A673 (cell line): ENCODE measurements at regions not wholly inside any gene's neighbourhood (a gene's known extent, or its start where the extent isn't known, plus 50 kb on each side); places are given as distances from the start of the nearest gene placed in this dataset.

Experiments
- BruUV-seq: library from RNA; stranded (reverse); fragments of 400-500 nt; replicated peaks from 2 replicates; lab custom pipeline; 2021; lab: Mats Ljungman, UMichigan
- CTCF ChIA-PET: fragments of 300-600 bp; sonication (Branson Sonifier 250); formaldehyde crosslinking; loops from one replicate; lab custom pipeline; 2022; ENCODE audit warnings: antibody characterized with exemption; lab: Charles Lee
- POLR2A ChIA-PET: fragments of 300-600 bp; sonication (Branson Sonifier 250); formaldehyde crosslinking; loops from one replicate; lab custom pipeline; 2022; ENCODE audit warnings: antibody characterized with exemption; ENCODE audit not compliant: low non-redundant PET; lab: Charles Lee
- DNase-seq: peaks from one replicate; pipeline ENCODE4 v3.0.0-alpha.2; 2015; ENCODE audit warnings: low spot score
- H3K27ac ChIP-seq: fragments of 200-600 bp; sonication (generic); 2 replicates; pipeline ENCODE4 v1.5.1; 2016; ENCODE audit warnings: mixed run types, low read depth, mild to moderate bottlenecking, mixed read lengths, antibody characterized with exemption, low read length; ENCODE audit not compliant: poor library complexity, severe bottlenecking
- H3K27me3 ChIP-seq: fragments of 200-600 bp; sonication (generic); replicated peaks from 2 replicates; pipeline ENCODE4 v1.6.1; 2017; ENCODE audit warnings: mixed run types, low read depth, mild to moderate bottlenecking, mixed read lengths, antibody characterized with exemption, low read length; ENCODE audit not compliant: insufficient read depth, poor library complexity
- H3K36me3 ChIP-seq: fragments of 200-600 bp; sonication (generic); 2 replicates; pipeline ENCODE4 v1.6.1; 2016; ENCODE audit warnings: mixed run types, mild to moderate bottlenecking, mixed read lengths, antibody characterized with exemption, low read length; ENCODE audit not compliant: insufficient read depth, poor library complexity, severe bottlenecking
- H3K4me1 ChIP-seq: fragments of 200-600 bp; sonication (generic); 2 replicates; pipeline ENCODE4 v1.6.1; 2017; ENCODE audit warnings: mixed run types, mild to moderate bottlenecking, mixed read lengths, antibody characterized with exemption, low read length; ENCODE audit not compliant: insufficient read depth, poor library complexity, severe bottlenecking
- H3K4me3 ChIP-seq: fragments of 200-600 bp; sonication (generic); 2 replicates; pipeline ENCODE4 v1.5.1; 2016; ENCODE audit warnings: low read depth, mixed run types, mild to moderate bottlenecking, mixed read lengths, low read length; ENCODE audit not compliant: poor library complexity, severe bottlenecking
- H3K9me3 ChIP-seq: fragments of 200-600 bp; sonication (generic); 2 replicates; pipeline ENCODE4 v1.6.1; 2016; ENCODE audit warnings: mixed run types, low read depth, mild to moderate bottlenecking, mixed read lengths, antibody characterized with exemption, low read length; ENCODE audit not compliant: poor library complexity, severe bottlenecking
- EZH2 ChIP-seq: fragments of 200-600 bp; sonication (generic); IDR thresholded peaks from 2 replicates; pipeline ENCODE4 v1.6.1; 2017; ENCODE audit warnings: borderline replicate concordance, low read depth, mild to moderate bottlenecking, mixed read lengths, antibody characterized with exemption, low read length; ENCODE audit not compliant: poor library complexity, severe bottlenecking
- intact Hi-C: fragments of 100-400 bp; cut with micrococcal nuclease; formaldehyde crosslinking; loops from one replicate; pipeline ENCODE4 v1.10.0; 2022; ENCODE audit not compliant: unreplicated experiment
- TF ChIP-seq, protein P1 (sequence below): fragments of 300-800, 200-600 bp; sonication (generic); conservative IDR thresholded peaks from 2 replicates; pipeline ENCODE4 v1.5.1; 2017; ENCODE audit warnings: low read depth, mild to moderate bottlenecking, antibody characterized with exemption, low read length, moderate library complexity, mixed read lengths

GRCh38 chr11:38219636-38220035, 1621.6 kb upstream of the RAG2 start:
- H3K27ac ChIP-seq = no peak overlapping the region
- H3K9me3 ChIP-seq = peaks cover 31% of the 10 kb centered on the region
- CTCF ChIA-PET = no interaction called here

GRCh38 chr11:38208951-38209350, 1610.9 kb upstream of the RAG2 start:
- TF ChIP-seq, protein P1, sequence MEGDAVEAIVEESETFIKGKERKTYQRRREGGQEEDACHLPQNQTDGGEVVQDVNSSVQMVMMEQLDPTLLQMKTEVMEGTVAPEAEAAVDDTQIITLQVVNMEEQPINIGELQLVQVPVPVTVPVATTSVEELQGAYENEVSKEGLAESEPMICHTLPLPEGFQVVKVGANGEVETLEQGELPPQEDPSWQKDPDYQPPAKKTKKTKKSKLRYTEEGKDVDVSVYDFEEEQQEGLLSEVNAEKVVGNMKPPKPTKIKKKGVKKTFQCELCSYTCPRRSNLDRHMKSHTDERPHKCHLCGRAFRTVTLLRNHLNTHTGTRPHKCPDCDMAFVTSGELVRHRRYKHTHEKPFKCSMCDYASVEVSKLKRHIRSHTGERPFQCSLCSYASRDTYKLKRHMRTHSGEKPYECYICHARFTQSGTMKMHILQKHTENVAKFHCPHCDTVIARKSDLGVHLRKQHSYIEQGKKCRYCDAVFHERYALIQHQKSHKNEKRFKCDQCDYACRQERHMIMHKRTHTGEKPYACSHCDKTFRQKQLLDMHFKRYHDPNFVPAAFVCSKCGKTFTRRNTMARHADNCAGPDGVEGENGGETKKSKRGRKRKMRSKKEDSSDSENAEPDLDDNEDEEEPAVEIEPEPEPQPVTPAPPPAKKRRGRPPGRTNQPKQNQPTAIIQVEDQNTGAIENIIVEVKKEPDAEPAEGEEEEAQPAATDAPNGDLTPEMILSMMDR = no peak
- TF ChIP-seq EZH2 = no peak
- no TSS peak for BruUV-seq
- H3K9me3 ChIP-seq = no peaks in the 10 kb centered on the region
- H3K27me3 ChIP-seq = no peaks in the 10 kb centered on the region
- CTCF ChIA-PET = no interaction called here
- H3K4me3 ChIP-seq = no peak overlapping the region
- intact Hi-C loops = no loop called here
- POLR2A ChIA-PET = no interaction called here
- DNase-seq = no peak
- no peaks in the 10 kb centered on the region for H3K4me1 ChIP-seq
- H3K36me3 ChIP-seq = no peaks in the 10 kb centered on the region
- no peak overlapping the region for H3K27ac ChIP-seq

More at GRCh38 chr11:38219636-38220035, 1621.6 kb upstream of the RAG2 start:
- Histone ChIP-seq H3K36me3 (no peaks in the 10 kb centered on the region), H3K4me3 (no peak overlapping the region), H3K4me1 (no peaks in the 10 kb centered on the region), H3K27me3 (no peaks in the 10 kb centered on the region)
- intact Hi-C loops = no loop called here
- BruUV-seq = no TSS peak
- POLR2A ChIA-PET = no interaction called here
- no peak for TF ChIP-seq EZH2
- TF ChIP-seq, protein P1 = no peak
- DNase-seq = no peak

- Histone ChIP-seq H3K27ac (no peak overlapping the region), H3K4me1 (no peaks in the 10 kb centered on the region), H3K27me3 (no peaks in the 10 kb centered on the region), H3K9me3 (no peaks in the 10 kb centered on the region), H3K36me3 (no peaks in the 10 kb centered on the region), H3K4me3 (no peak overlapping the region)
- TF ChIP-seq, protein P1 = no peak
- TF ChIP-seq EZH2 = no peak
- CTCF ChIA-PET = no interaction called here
- no TSS peak for BruUV-seq
- POLR2A ChIA-PET = no interaction called here
- no peak for DNase-seq
- intact Hi-C loops = no loop called here
Observed at GRCh38 chr11:38206663-38207062, 1608.6 kb upstream of the RAG2 start.
